ENCODE measurements at regions not wholly inside any gene's neighbourhood (a gene's known extent, or its start where the extent isn't known, plus 50 kb on each side); places are given as distances from the start of the nearest gene placed in this dataset.

DNA sequence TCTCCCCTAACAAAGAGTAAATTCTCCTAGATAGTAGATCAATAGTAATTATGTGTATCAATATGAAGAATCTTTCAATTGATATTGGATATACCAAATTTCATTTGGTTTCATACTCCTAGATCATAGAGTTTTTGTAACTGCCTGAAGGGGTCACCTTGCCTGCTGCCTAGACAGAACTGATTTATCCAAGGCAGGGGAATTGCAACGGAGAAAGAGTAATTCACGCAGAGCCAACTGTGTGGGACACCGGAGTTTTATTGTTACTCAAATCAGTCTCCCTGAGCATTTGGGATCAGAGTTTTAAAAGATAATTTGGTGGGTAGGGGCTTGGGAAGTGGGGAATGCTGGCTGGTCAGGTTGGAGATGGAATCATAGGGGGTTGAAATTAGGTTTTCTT, 92.2 kb upstream of the SLC8A1 start:
- H3K14ac ChIP-seq (ENCODE audit: low read length) = no peak overlapping the region
- no peak overlapping the region for H3K4me2 ChIP-seq (ENCODE audit: insufficient read depth, low read length, poor library complexity, severe bottlenecking)
- no peaks in the 10 kb centered on the region for H3K4me1 ChIP-seq (ENCODE audit: control insufficient read depth in 2 of 2, insufficient read depth in 1 of 2, low read depth in 1 of 2, low read length in 2 of 2)
- no peak overlapping the region for H2AK5ac ChIP-seq (ENCODE audit: low read depth, low read length)
- H3K79me1 ChIP-seq (ENCODE audit: low read depth, low read length) = no peaks in the 10 kb centered on the region
- H3K36me3 ChIP-seq (replicated peaks in 1 of 2; ENCODE audit: control insufficient read depth in 2 of 2, insufficient read depth in 2 of 2, low read length in 2 of 2) = no peaks in the 10 kb centered on the region
- no peak overlapping the region for H4K8ac ChIP-seq (ENCODE audit: low read depth, low read length)
- H3K18ac ChIP-seq (ENCODE audit: low read length) = no peak overlapping the region
- no peak overlapping the region for H2BK5ac ChIP-seq (ENCODE audit: low read length)
- no peaks in the 10 kb centered on the region for H3K9me3 ChIP-seq (replicated peaks in 1 of 2; ENCODE audit: control insufficient read depth in 2 of 2, insufficient read depth in 1 of 2, low read depth in 1 of 2, low read length in 2 of 2)
- H3K27ac ChIP-seq (replicated peaks; ENCODE audit: low read length) = no peak overlapping the region
- no peak overlapping the region for H3K9ac ChIP-seq (ENCODE audit: low read depth, low read length, poor library complexity)
- no peak overlapping the region for H4K91ac ChIP-seq (ENCODE audit: low read depth, low read length, poor library complexity)
- H3K4ac ChIP-seq (ENCODE audit: low read length) = no peak overlapping the region
- no peak overlapping the region for H3K4me3 ChIP-seq (ENCODE audit: low read length in 2 of 2)
- DNase-seq (ENCODE audit: low spot score) = no peak
- no peak overlapping the region for H2BK15ac ChIP-seq (ENCODE audit: low read length)
- no peak overlapping the region for H2BK120ac ChIP-seq (ENCODE audit: low read depth, low read length)
- no peak overlapping the region for H3K23ac ChIP-seq (ENCODE audit: low read depth, low read length, poor library complexity)
- H2AFZ ChIP-seq (ENCODE audit: low read length) = no peak overlapping the region
- no CpG with 5 or more reads among the region's 3 CpGs for WGBS, 2 donors (ENCODE audit: extremely low coverage in 2 of 2, insufficient read length in 2 of 2, insufficient replicate concordance in 1 of 2)
- H2BK12ac ChIP-seq (ENCODE audit: low read length) = no peak overlapping the region
- no peaks in the 10 kb centered on the region for H3K27me3 ChIP-seq (ENCODE audit: control insufficient read depth in 3 of 3, insufficient read depth in 3 of 3, low read depth in 1 of 3, low read length in 3 of 3)

DNA sequence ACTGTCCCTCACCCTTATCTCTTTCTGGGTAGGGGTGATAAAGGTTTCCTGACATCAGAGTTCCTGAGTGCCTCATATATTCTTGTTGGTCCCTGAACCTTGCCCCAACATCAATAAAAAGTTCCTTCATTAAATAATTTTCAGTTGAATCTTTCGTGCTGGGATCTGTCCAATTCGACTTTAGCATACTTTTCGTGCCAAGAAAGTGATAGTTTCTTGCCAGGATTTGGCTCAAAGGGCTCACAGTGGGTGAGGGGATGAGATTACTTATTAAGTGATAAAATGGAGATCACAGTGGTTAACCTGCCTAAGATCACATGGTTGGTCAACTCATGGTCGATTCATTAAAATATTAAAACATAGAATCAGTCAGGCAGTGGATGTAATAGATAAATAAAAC, 93.8 kb upstream of the SLC8A1 start:
- Histone ChIP-seq H3K18ac (ENCODE audit: low read length) (no peak overlapping the region), H3K14ac (ENCODE audit: low read length) (no peak overlapping the region), H4K91ac (ENCODE audit: low read depth, low read length, poor library complexity) (no peak overlapping the region), H3K79me1 (ENCODE audit: low read depth, low read length) (no peaks in the 10 kb centered on the region), H3K23ac (ENCODE audit: low read depth, low read length, poor library complexity) (no peak overlapping the region), H2BK12ac (ENCODE audit: low read length) (no peak overlapping the region), H3K9me3 (replicated peaks in 1 of 2; ENCODE audit: control insufficient read depth in 2 of 2, insufficient read depth in 1 of 2, low read depth in 1 of 2, low read length in 2 of 2) (no peaks in the 10 kb centered on the region), H3K4me3 (ENCODE audit: low read length in 2 of 2) (no peak overlapping the region), H3K4me1 (ENCODE audit: control insufficient read depth in 2 of 2, insufficient read depth in 1 of 2, low read depth in 1 of 2, low read length in 2 of 2) (no peaks in the 10 kb centered on the region), H2BK5ac (ENCODE audit: low read length) (no peak overlapping the region), H3K4ac (ENCODE audit: low read length) (no peak overlapping the region), H3K27me3 (ENCODE audit: control insufficient read depth in 3 of 3, insufficient read depth in 3 of 3, low read depth in 1 of 3, low read length in 3 of 3) (no peaks in the 10 kb centered on the region), H3K9ac (ENCODE audit: low read depth, low read length, poor library complexity) (no peak overlapping the region), H2AK5ac (ENCODE audit: low read depth, low read length) (no peak overlapping the region), H3K4me2 (ENCODE audit: insufficient read depth, low read length, poor library complexity, severe bottlenecking) (no peak overlapping the region), H3K36me3 (replicated peaks in 1 of 2; ENCODE audit: control insufficient read depth in 2 of 2, insufficient read depth in 2 of 2, low read length in 2 of 2) (no peaks in the 10 kb centered on the region), H3K27ac (replicated peaks; ENCODE audit: low read length) (no peak overlapping the region), H2BK15ac (ENCODE audit: low read length) (no peak overlapping the region), H2BK120ac (ENCODE audit: low read depth, low read length) (no peak overlapping the region), H4K8ac (ENCODE audit: low read depth, low read length) (no peak overlapping the region), H2AFZ (ENCODE audit: low read length) (no peak overlapping the region)
- no CpG with 5 or more reads among the region's 4 CpGs for WGBS, 2 donors (ENCODE audit: extremely low coverage in 2 of 2, insufficient read length in 2 of 2, insufficient replicate concordance in 1 of 2)
- DNase-seq (ENCODE audit: low spot score) = no peak

DNA sequence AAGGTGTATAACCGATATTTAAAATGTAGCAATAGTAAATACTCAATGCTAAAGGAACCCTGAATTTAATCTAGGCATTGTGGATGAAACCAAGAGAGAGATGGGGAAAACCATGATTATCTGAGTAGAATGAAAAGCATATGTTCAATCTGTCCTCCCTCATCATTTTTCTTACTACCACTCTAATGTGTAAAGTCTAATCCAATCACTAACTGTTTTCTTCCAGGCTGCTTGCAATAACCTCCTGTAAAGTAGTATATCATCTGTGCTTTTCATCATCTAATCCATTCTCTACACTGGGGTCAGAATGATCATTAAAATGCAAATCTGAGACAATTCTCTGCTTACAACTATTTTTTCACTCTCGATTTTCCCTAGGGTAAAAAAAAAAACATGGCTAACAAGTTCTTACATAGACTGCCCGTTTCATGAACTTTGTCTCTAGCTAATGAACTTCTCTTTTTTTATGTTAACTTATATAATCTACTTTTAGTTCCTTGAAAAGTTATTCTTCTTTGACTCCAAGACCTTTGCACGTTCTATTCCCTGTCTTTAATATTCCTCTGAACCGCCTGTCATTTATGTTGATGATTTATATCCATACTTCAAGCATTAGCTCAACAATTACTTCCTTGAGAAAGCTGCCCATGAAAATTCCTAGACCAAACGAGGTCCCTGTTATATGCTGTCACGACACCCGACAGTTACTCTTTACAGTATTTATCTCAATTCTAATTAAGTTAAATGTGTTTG, 94.7 kb upstream of the SLC8A1 start:
- no CpG with 5 or more reads among the region's 8 CpGs for WGBS, 2 donors (ENCODE audit: extremely low coverage in 2 of 2, insufficient read length in 2 of 2, insufficient replicate concordance in 1 of 2)
- Histone ChIP-seq H3K9ac (ENCODE audit: low read depth, low read length, poor library complexity) (no peak overlapping the region), H2BK15ac (ENCODE audit: low read length) (no peak overlapping the region), H3K14ac (ENCODE audit: low read length) (no peak overlapping the region), H2AFZ (ENCODE audit: low read length) (no peak overlapping the region), H4K8ac (ENCODE audit: low read depth, low read length) (no peak overlapping the region), H2BK120ac (ENCODE audit: low read depth, low read length) (no peak overlapping the region), H2BK12ac (ENCODE audit: low read length) (no peak overlapping the region), H3K23ac (ENCODE audit: low read depth, low read length, poor library complexity) (no peak overlapping the region), H3K4me1 (ENCODE audit: control insufficient read depth in 2 of 2, insufficient read depth in 1 of 2, low read depth in 1 of 2, low read length in 2 of 2) (no peaks in the 10 kb centered on the region), H3K79me1 (ENCODE audit: low read depth, low read length) (no peaks in the 10 kb centered on the region), H3K27me3 (ENCODE audit: control insufficient read depth in 3 of 3, insufficient read depth in 3 of 3, low read depth in 1 of 3, low read length in 3 of 3) (no peaks in the 10 kb centered on the region), H3K4ac (ENCODE audit: low read length) (no peak overlapping the region), H2BK5ac (ENCODE audit: low read length) (no peak overlapping the region), H3K4me2 (ENCODE audit: insufficient read depth, low read length, poor library complexity, severe bottlenecking) (no peak overlapping the region), H3K27ac (replicated peaks; ENCODE audit: low read length) (no peak overlapping the region), H3K36me3 (replicated peaks in 1 of 2; ENCODE audit: control insufficient read depth in 2 of 2, insufficient read depth in 2 of 2, low read length in 2 of 2) (no peaks in the 10 kb centered on the region), H4K91ac (ENCODE audit: low read depth, low read length, poor library complexity) (no peak overlapping the region), H3K9me3 (replicated peaks in 1 of 2; ENCODE audit: control insufficient read depth in 2 of 2, insufficient read depth in 1 of 2, low read depth in 1 of 2, low read length in 2 of 2) (no peaks in the 10 kb centered on the region), H3K4me3 (ENCODE audit: low read length in 2 of 2) (no peak overlapping the region), H3K18ac (ENCODE audit: low read length) (no peak overlapping the region), H2AK5ac (ENCODE audit: low read depth, low read length) (no peak overlapping the region)
- DNase-seq (ENCODE audit: low spot score) = no peak

DNA sequence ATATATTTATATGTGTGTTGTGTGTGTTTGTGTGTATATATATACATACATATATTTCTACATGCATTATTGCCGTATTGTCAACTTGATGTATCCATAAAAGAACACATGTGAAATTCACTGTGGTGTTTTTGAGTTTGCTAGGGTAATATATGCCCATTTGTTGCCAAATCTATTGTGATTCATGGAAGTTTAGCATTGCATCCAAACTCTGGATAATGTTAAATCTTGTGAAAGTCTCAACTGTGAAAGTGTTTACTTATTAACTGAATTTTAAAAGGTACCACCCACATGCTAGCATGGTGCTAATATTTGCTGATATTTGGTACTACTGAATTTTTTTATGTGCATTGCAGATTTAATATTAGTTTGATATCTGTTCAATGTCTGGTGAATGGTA, 96.6 kb upstream of the SLC8A1 start:
- H3K14ac ChIP-seq (ENCODE audit: low read length) = no peak overlapping the region
- WGBS, 2 donors (ENCODE audit: extremely low coverage in 2 of 2, insufficient read length in 2 of 2, insufficient replicate concordance in 1 of 2) = no CpG with 5 or more reads among the region's 1 CpG

More for the DNA sequence above, 96.6 kb upstream of the SLC8A1 start:
- Histone ChIP-seq H2BK5ac (ENCODE audit: low read length) (no peak overlapping the region), H3K4me3 (ENCODE audit: low read length in 2 of 2) (no peak overlapping the region), H3K23ac (ENCODE audit: low read depth, low read length, poor library complexity) (no peak overlapping the region), H3K27me3 (ENCODE audit: control insufficient read depth in 3 of 3, insufficient read depth in 3 of 3, low read depth in 1 of 3, low read length in 3 of 3) (no peaks in the 10 kb centered on the region), H4K91ac (ENCODE audit: low read depth, low read length, poor library complexity) (no peak overlapping the region), H3K27ac (replicated peaks; ENCODE audit: low read length) (no peak overlapping the region), H2BK15ac (ENCODE audit: low read length) (no peak overlapping the region), H2BK12ac (ENCODE audit: low read length) (no peak overlapping the region), H2BK120ac (ENCODE audit: low read depth, low read length) (no peak overlapping the region), H2AK5ac (ENCODE audit: low read depth, low read length) (no peak overlapping the region), H3K4me1 (ENCODE audit: control insufficient read depth in 2 of 2, insufficient read depth in 1 of 2, low read depth in 1 of 2, low read length in 2 of 2) (no peaks in the 10 kb centered on the region), H3K4ac (ENCODE audit: low read length) (no peak overlapping the region), H3K79me1 (ENCODE audit: low read depth, low read length) (no peaks in the 10 kb centered on the region), H3K36me3 (replicated peaks in 1 of 2; ENCODE audit: control insufficient read depth in 2 of 2, insufficient read depth in 2 of 2, low read length in 2 of 2) (no peaks in the 10 kb centered on the region), H3K9me3 (replicated peaks in 1 of 2; ENCODE audit: control insufficient read depth in 2 of 2, insufficient read depth in 1 of 2, low read depth in 1 of 2, low read length in 2 of 2) (no peaks in the 10 kb centered on the region), H2AFZ (ENCODE audit: low read length) (no peak overlapping the region), H3K18ac (ENCODE audit: low read length) (no peak overlapping the region), H4K8ac (ENCODE audit: low read depth, low read length) (no peak overlapping the region), H3K4me2 (ENCODE audit: insufficient read depth, low read length, poor library complexity, severe bottlenecking) (no peak overlapping the region), H3K9ac (ENCODE audit: low read depth, low read length, poor library complexity) (no peak overlapping the region)
- no peak for DNase-seq (ENCODE audit: low spot score)
